ENCODE measurements at regions not wholly inside any gene's neighbourhood (a gene's known extent, or its start where the extent isn't known, plus 50 kb on each side); places are given as distances from the start of the nearest gene placed in this dataset.

GRCh38 chr15:101543926-101544612, 54.6 kb upstream of the PCSK6 start:
- Histone ChIP-seq H3K27ac (replicated peaks) (no peak overlapping the region), H3K27me3 (ENCODE audit: insufficient read depth, poor library complexity, severe bottlenecking) (no peaks in the 10 kb centered on the region), H3K4me3 (replicated peaks; ENCODE audit: insufficient read depth, low read length) (no peak overlapping the region)
- TF ChIP-seq GABPA (IDR thresholded peaks at IDR 0.05; ENCODE audit: low read depth) (no peak), POLR2AphosphoS5 (IDR thresholded peaks at IDR 0.05; ENCODE audit: low read depth) (no peak), CTCF (IDR thresholded peaks at IDR 0.05; ENCODE audit: insufficient read depth, low read length) (no peak), SPI1 (IDR thresholded peaks at IDR 0.05; ENCODE audit: borderline replicate concordance, low read depth) (no peak), REST (IDR thresholded peaks at IDR 0.05; ENCODE audit: insufficient replicate concordance, low read depth) (no peak)
- no peak for DNase-seq (ENCODE audit: low read depth in 1 of 2, low spot score in 1 of 2)

- Histone ChIP-seq H3K27me3 (ENCODE audit: insufficient read depth, poor library complexity, severe bottlenecking) (no peaks in the 10 kb centered on the region), H3K4me3 (replicated peaks; ENCODE audit: insufficient read depth, low read length) (no peak overlapping the region), H3K27ac (replicated peaks) (no peak overlapping the region)
- no peak for TF ChIP-seq SPI1 (IDR thresholded peaks at IDR 0.05; ENCODE audit: borderline replicate concordance, low read depth)
- no peak for TF ChIP-seq GABPA (IDR thresholded peaks at IDR 0.05; ENCODE audit: low read depth)
- TF ChIP-seq CTCF (IDR thresholded peaks at IDR 0.05; ENCODE audit: insufficient read depth, low read length): no peak
- no peak for TF ChIP-seq POLR2AphosphoS5 (IDR thresholded peaks at IDR 0.05; ENCODE audit: low read depth)
- no peak for TF ChIP-seq REST (IDR thresholded peaks at IDR 0.05; ENCODE audit: insufficient replicate concordance, low read depth)
- no peak for DNase-seq (ENCODE audit: low read depth in 1 of 2, low spot score in 1 of 2)
Observed at GRCh38 chr15:101543431-101543830, 53.9 kb upstream of the PCSK6 start.

- H3K27me3 ChIP-seq (ENCODE audit: insufficient read depth, poor library complexity, severe bottlenecking): no peaks in the 10 kb centered on the region
- no peak overlapping the region for H3K4me3 ChIP-seq (replicated peaks; ENCODE audit: insufficient read depth, low read length)
- TF ChIP-seq GABPA (IDR thresholded peaks at IDR 0.05; ENCODE audit: low read depth): no peak
Observed at GRCh38 chr15:101543026-101543390, 53.5 kb upstream of the PCSK6 start.

GRCh38 chr15:101542306-101543025, 53.0 kb upstream of the PCSK6 start:
- TF ChIP-seq CTCF (IDR thresholded peaks at IDR 0.05; ENCODE audit: insufficient read depth, low read length): no peak
- no peak for DNase-seq (ENCODE audit: low read depth in 1 of 2, low spot score in 1 of 2)
- Histone ChIP-seq H3K27ac (replicated peaks) (no peak overlapping the region), H3K27me3 (ENCODE audit: insufficient read depth, poor library complexity, severe bottlenecking) (no peaks in the 10 kb centered on the region), H3K4me3 (replicated peaks; ENCODE audit: insufficient read depth, low read length) (no peak overlapping the region)

More at GRCh38 chr15:101543026-101543390, 53.5 kb upstream of the PCSK6 start:
- DNase-seq (ENCODE audit: low read depth in 1 of 2, low spot score in 1 of 2): no peak
- no peak overlapping the region for H3K27ac ChIP-seq (replicated peaks)

Measured in HL-60 (cell line).